Loucy (cell line): ENCODE measurements at regions not wholly inside any gene's neighbourhood (a gene's known extent, or its start where the extent isn't known, plus 50 kb on each side); places are given as distances from the start of the nearest gene placed in this dataset.

Experiments used
- H2AFZ ChIP-seq: fragments of 200-600 bp; sonication (generic); 2 replicates; pipeline ENCODE4 v1.6.0; 2016; ENCODE audit warnings: antibody characterized with exemption, mild to moderate bottlenecking, low read length, moderate library complexity
- H3F3A ChIP-seq: fragments of 200-600 bp; 2 replicates; pipeline ENCODE4 v1.6.0; 2016; ENCODE audit warnings: antibody characterized with exemption, low read depth, mild to moderate bottlenecking
- H3K27me3 ChIP-seq: fragments of 200-600 bp; sonication (generic); 2 replicates; pipeline ENCODE4 v1.6.1; 2014; ENCODE audit warnings: low read length, mild to moderate bottlenecking; ENCODE audit not compliant: insufficient read depth, poor library complexity, severe bottlenecking
- H3K36me3 ChIP-seq: fragments of 200-600 bp; sonication (generic); 2 replicates; pipeline ENCODE4 v1.6.1; 2016; ENCODE audit warnings: low read length; ENCODE audit not compliant: insufficient read depth
- H3K4me1 ChIP-seq: fragments of 200-600 bp; sonication (generic); 2 replicates; pipeline ENCODE4 v1.5.1; 2014; ENCODE audit warnings: low read length, mild to moderate bottlenecking; ENCODE audit not compliant: insufficient read depth, poor library complexity, severe bottlenecking
- H3K4me2 ChIP-seq: fragments of 200-600 bp; sonication (generic); 2 replicates; pipeline ENCODE4 v1.6.0; 2014; ENCODE audit warnings: antibody characterized with exemption, low read length, low read depth, mild to moderate bottlenecking; ENCODE audit not compliant: poor library complexity, severe bottlenecking
- H3K4me3 ChIP-seq: fragments of 200-600 bp; sonication (generic); 2 replicates; pipeline ENCODE4 v1.5.1; 2014; ENCODE audit warnings: low read length, mild to moderate bottlenecking, mixed read lengths; ENCODE audit not compliant: poor library complexity, severe bottlenecking
- H3K79me2 ChIP-seq: fragments of 200-600 bp; sonication (generic); 2 replicates; pipeline ENCODE4 v1.6.1; 2014; ENCODE audit warnings: low read length; ENCODE audit not compliant: insufficient read depth
- H3K9ac ChIP-seq: fragments of 200-600 bp; sonication (generic); 2 replicates; pipeline ENCODE4 v1.6.0; 2014; ENCODE audit warnings: mild to moderate bottlenecking, low read depth, low read length, moderate library complexity; ENCODE audit not compliant: poor library complexity, severe bottlenecking
- H3K9me2 ChIP-seq: fragments of 200-600 bp; sonication (generic); replicated peaks from 2 replicates; pipeline ENCODE4 v1.6.1; 2016; ENCODE audit warnings: low read depth, low read length, mixed read lengths
- H3K9me3 ChIP-seq: fragments of 200-600 bp; sonication (generic); 2 replicates; pipeline ENCODE4 v1.6.1; 2014; ENCODE audit warnings: mild to moderate bottlenecking, antibody characterized with exemption, low read length, low read depth; ENCODE audit not compliant: insufficient read depth
- H4K20me1 ChIP-seq: fragments of 200-600 bp; sonication (generic); 2 replicates; pipeline ENCODE4 v1.6.0; 2014; ENCODE audit warnings: antibody characterized with exemption, low read length, mild to moderate bottlenecking; ENCODE audit not compliant: insufficient read depth, poor library complexity, severe bottlenecking
- CTCF ChIP-seq: fragments of 200-600 bp; sonication (generic); conservative IDR thresholded peaks from 2 replicates; pipeline ENCODE4 v1.5.1; 2014; ENCODE audit warnings: mild to moderate bottlenecking, antibody characterized with exemption, low read length
- EZH2phosphoT487 ChIP-seq: fragments of 200-600 bp; IDR thresholded peaks from 2 replicates; pipeline ENCODE4 v1.6.1; 2018; ENCODE audit warnings: antibody characterized with exemption, mild to moderate bottlenecking, moderate library complexity, borderline replicate concordance

DNA sequence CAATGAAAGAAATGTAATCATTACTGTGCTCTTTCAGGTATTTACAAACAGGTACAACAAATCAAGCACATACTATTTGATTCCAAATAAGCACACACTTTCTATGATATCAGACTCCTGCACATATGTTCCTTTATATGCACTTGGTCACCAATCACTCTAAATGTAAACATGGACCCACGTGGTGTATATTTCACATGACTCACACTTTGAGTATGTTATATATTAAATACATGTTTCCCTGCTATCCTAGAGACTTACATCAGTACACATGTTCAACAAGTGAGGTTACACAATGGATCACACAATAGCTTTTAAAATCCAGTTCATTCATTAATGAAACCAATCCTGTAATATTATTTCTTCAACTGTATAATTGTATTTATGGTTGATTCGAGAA is 683.5 kb downstream of the NR2F2 start:
- Histone ChIP-seq H2AFZ (no peak overlapping the region), H3K9me3 (peaks cover 2% of the 10 kb centered on the region; the same call in 1 of the 2 replicates)

DNA sequence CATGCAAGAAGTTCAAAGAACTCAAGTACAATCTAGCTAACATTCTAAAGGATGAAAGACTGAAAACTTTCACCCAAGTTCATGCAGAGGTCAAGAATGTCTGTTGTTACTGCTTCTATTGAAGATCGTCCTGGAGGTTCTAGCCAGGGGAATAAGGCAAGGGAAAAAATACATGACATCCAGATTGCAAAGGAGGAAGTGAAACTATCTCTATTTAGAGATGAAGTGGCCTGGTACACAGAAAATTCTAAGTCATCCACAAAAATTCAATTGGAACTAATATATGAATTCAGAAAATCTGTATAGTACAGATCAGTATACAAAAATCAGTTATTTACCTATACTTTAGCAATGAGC is 693.0 kb downstream of the NR2F2 start:
- H4K20me1 ChIP-seq = no peaks in the 10 kb centered on the region
- no peak overlapping the region for H3K4me3 ChIP-seq
- H2AFZ ChIP-seq = no peak overlapping the region
- no peaks in the 10 kb centered on the region for H3K36me3 ChIP-seq
- no peaks in the 10 kb centered on the region for H3K27me3 ChIP-seq
- peaks cover 4% of the 10 kb centered on the region; the same call in 1 of the 2 replicates for H3K9me3 ChIP-seq
- no peaks in the 10 kb centered on the region for H3K79me2 ChIP-seq
- no peak overlapping the region for H3K9ac ChIP-seq
- H3K4me1 ChIP-seq = no peaks in the 10 kb centered on the region
- H3K9me2 ChIP-seq = 0 out of 2 replicates have a peak, but pooled peaks cover 5% of the 10 kb centered on the region
- H3K4me2 ChIP-seq = no peak overlapping the region
- TF ChIP-seq EZH2phosphoT487 (no peak), CTCF (no peak)
- no peaks in the 10 kb centered on the region for H3F3A ChIP-seq

More for the DNA sequence above, 683.5 kb downstream of the NR2F2 start:
- Histone ChIP-seq H3K4me1 (no peaks in the 10 kb centered on the region), H3K27me3 (no peaks in the 10 kb centered on the region), H3K4me2 (no peak overlapping the region), H3K79me2 (no peaks in the 10 kb centered on the region), H3K4me3 (no peak overlapping the region), H4K20me1 (no peaks in the 10 kb centered on the region), H3K9ac (no peak overlapping the region), H3F3A (no peaks in the 10 kb centered on the region), H3K36me3 (no peaks in the 10 kb centered on the region), H3K9me2 (no peaks in the 10 kb centered on the region)
- no peak for TF ChIP-seq CTCF
- no peak for TF ChIP-seq EZH2phosphoT487

DNA sequence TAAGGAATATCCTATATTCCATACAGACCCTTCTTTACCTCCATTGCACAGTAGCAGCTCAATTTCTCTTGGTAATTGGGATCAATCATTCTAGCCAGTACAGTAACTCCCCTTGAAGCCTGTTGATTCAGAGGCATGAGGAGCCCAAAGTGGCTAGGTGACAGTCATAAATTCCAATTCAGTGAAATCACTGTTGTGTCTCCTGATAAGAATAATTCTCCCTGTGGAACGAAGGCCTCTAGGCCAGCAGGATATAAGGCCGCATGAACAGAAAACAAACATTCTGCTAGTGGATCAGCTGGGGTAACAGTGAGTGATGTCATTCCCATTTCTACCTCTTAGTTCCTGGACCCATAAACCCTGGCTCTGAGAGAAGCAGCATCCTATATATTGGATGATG is 696.3 kb downstream of the NR2F2 start:
- no peak overlapping the region for H2AFZ ChIP-seq
- no peaks in the 10 kb centered on the region for H3F3A ChIP-seq
- no peaks in the 10 kb centered on the region for H3K9me3 ChIP-seq
- H3K4me2 ChIP-seq = no peak overlapping the region
- no peaks in the 10 kb centered on the region for H3K27me3 ChIP-seq
- TF ChIP-seq EZH2phosphoT487 (no peak), CTCF (no peak)
- H3K4me3 ChIP-seq = no peak overlapping the region
- no peaks in the 10 kb centered on the region for H4K20me1 ChIP-seq
- H3K9me2 ChIP-seq = 0 out of 2 replicates have a peak, but pooled peaks cover 5% of the 10 kb centered on the region
- H3K9ac ChIP-seq = no peak overlapping the region
- H3K79me2 ChIP-seq = no peaks in the 10 kb centered on the region
- H3K36me3 ChIP-seq = no peaks in the 10 kb centered on the region
- no peaks in the 10 kb centered on the region for H3K4me1 ChIP-seq
